ENCODE measurements at regions not wholly inside any gene's neighbourhood (a gene's known extent, or its start where the extent isn't known, plus 50 kb on each side); places are given as distances from the start of the nearest gene placed in this dataset.

GRCh38 chr9:108078375-108078774 lies 588.8 kb upstream of the KLF4 start:
- H3K9me3 ChIP-seq (replicated peaks; ENCODE audit: low read length), result no peaks in the 10 kb centered on the region
- H3K9ac ChIP-seq (ENCODE audit: low read depth, low read length), result no peak overlapping the region
- H3K27me3 ChIP-seq (ENCODE audit: control insufficient read depth, insufficient read depth, low read length), result no peaks in the 10 kb centered on the region
- H3K4me1 ChIP-seq (ENCODE audit: control insufficient read depth, insufficient read depth, low read length), result no peaks in the 10 kb centered on the region
- H3K4me2 ChIP-seq (ENCODE audit: low read length), result no peak overlapping the region
- H3K4me3 ChIP-seq (ENCODE audit: low read length), result no peak overlapping the region
- no peaks in the 10 kb centered on the region for H3K36me3 ChIP-seq (ENCODE audit: insufficient read depth, low read length)

GRCh38 chr9:108077556-108077955 lies 588.0 kb upstream of the KLF4 start:
- no peaks in the 10 kb centered on the region for H3K36me3 ChIP-seq (ENCODE audit: insufficient read depth, low read length)
- H3K9me3 ChIP-seq (replicated peaks; ENCODE audit: low read length), result no peaks in the 10 kb centered on the region
- H3K9ac ChIP-seq (ENCODE audit: low read depth, low read length), result no peak overlapping the region
- H3K4me1 ChIP-seq (ENCODE audit: control insufficient read depth, insufficient read depth, low read length), result no peaks in the 10 kb centered on the region
- H3K4me2 ChIP-seq (ENCODE audit: low read length), result no peak overlapping the region
- no peak overlapping the region for H3K4me3 ChIP-seq (ENCODE audit: low read length)
- no peaks in the 10 kb centered on the region for H3K27me3 ChIP-seq (ENCODE audit: control insufficient read depth, insufficient read depth, low read length)

DNA sequence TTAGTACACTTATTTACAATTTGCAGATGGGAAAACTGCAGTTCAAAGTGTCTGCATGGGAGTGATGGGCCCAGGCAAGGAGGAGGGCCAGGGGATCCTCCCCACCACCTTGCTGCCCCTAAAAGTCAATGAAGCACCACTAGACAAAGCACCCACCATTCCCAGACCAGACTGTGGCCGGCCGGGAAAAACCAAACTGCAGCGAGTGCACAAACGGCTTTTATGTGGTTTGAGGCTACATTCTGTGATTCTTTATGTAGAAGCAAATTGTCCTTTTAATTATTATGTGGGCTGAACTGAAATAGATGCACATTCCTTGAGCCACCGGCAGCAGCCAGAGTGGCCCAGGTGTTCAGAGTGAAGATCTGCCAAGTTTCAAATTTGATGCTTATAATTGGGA lies 585.3 kb upstream of the KLF4 start:
- no peaks in the 10 kb centered on the region for H3K36me3 ChIP-seq (ENCODE audit: insufficient read depth, low read length)

GRCh38 chr9:108073823-108074222 lies 584.3 kb upstream of the KLF4 start:
- Histone ChIP-seq H3K36me3 (ENCODE audit: insufficient read depth, low read length) (no peaks in the 10 kb centered on the region), H3K4me2 (ENCODE audit: low read length) (no peak overlapping the region), H3K27me3 (ENCODE audit: control insufficient read depth, insufficient read depth, low read length) (no peaks in the 10 kb centered on the region), H3K4me1 (ENCODE audit: control insufficient read depth, insufficient read depth, low read length) (no peaks in the 10 kb centered on the region), H3K9ac (ENCODE audit: low read depth, low read length) (no peak overlapping the region), H3K4me3 (ENCODE audit: low read length) (no peak overlapping the region), H3K9me3 (replicated peaks; ENCODE audit: low read length) (no peaks in the 10 kb centered on the region)

More for the DNA sequence above, 585.3 kb upstream of the KLF4 start:
- no peaks in the 10 kb centered on the region for H3K9me3 ChIP-seq (replicated peaks; ENCODE audit: low read length)
- no peak overlapping the region for H3K4me3 ChIP-seq (ENCODE audit: low read length)
- no peaks in the 10 kb centered on the region for H3K27me3 ChIP-seq (ENCODE audit: control insufficient read depth, insufficient read depth, low read length)
- H3K4me1 ChIP-seq (ENCODE audit: control insufficient read depth, insufficient read depth, low read length), result no peaks in the 10 kb centered on the region
- H3K4me2 ChIP-seq (ENCODE audit: low read length), result no peak overlapping the region
- no peak overlapping the region for H3K9ac ChIP-seq (ENCODE audit: low read depth, low read length)

GRCh38 chr9:108072740-108073139 lies 583.2 kb upstream of the KLF4 start:
- no peaks in the 10 kb centered on the region for H3K9me3 ChIP-seq (replicated peaks; ENCODE audit: low read length)
- H3K4me1 ChIP-seq (ENCODE audit: control insufficient read depth, insufficient read depth, low read length), result no peaks in the 10 kb centered on the region
- no peaks in the 10 kb centered on the region for H3K27me3 ChIP-seq (ENCODE audit: control insufficient read depth, insufficient read depth, low read length)
- H3K4me2 ChIP-seq (ENCODE audit: low read length), result no peak overlapping the region
- H3K36me3 ChIP-seq (ENCODE audit: insufficient read depth, low read length), result no peaks in the 10 kb centered on the region
- no peak overlapping the region for H3K9ac ChIP-seq (ENCODE audit: low read depth, low read length)
- no peak overlapping the region for H3K4me3 ChIP-seq (ENCODE audit: low read length)

- Histone ChIP-seq H3K9me3 (replicated peaks; ENCODE audit: low read length) (no peaks in the 10 kb centered on the region), H3K4me3 (ENCODE audit: low read length) (no peak overlapping the region), H3K27me3 (ENCODE audit: control insufficient read depth, insufficient read depth, low read length) (no peaks in the 10 kb centered on the region), H3K36me3 (ENCODE audit: insufficient read depth, low read length) (no peaks in the 10 kb centered on the region), H3K9ac (ENCODE audit: low read depth, low read length) (no peak overlapping the region), H3K4me2 (ENCODE audit: low read length) (no peak overlapping the region), H3K4me1 (ENCODE audit: control insufficient read depth, insufficient read depth, low read length) (no peaks in the 10 kb centered on the region)
Observed at GRCh38 chr9:108070861-108071260, 581.3 kb upstream of the KLF4 start.

- Histone ChIP-seq H3K27me3 (ENCODE audit: control insufficient read depth, insufficient read depth, low read length) (no peaks in the 10 kb centered on the region), H3K9ac (ENCODE audit: low read depth, low read length) (no peak overlapping the region), H3K36me3 (ENCODE audit: insufficient read depth, low read length) (no peaks in the 10 kb centered on the region), H3K4me3 (ENCODE audit: low read length) (no peak overlapping the region), H3K4me2 (ENCODE audit: low read length) (no peak overlapping the region), H3K4me1 (ENCODE audit: control insufficient read depth, insufficient read depth, low read length) (no peaks in the 10 kb centered on the region), H3K9me3 (replicated peaks; ENCODE audit: low read length) (no peaks in the 10 kb centered on the region)
Observed at GRCh38 chr9:108069991-108070390, 580.4 kb upstream of the KLF4 start.

GRCh38 chr9:108062680-108063079 lies 573.1 kb upstream of the KLF4 start:
- Histone ChIP-seq H3K4me2 (ENCODE audit: low read length) (no peak overlapping the region), H3K9ac (ENCODE audit: low read depth, low read length) (no peak overlapping the region), H3K4me3 (ENCODE audit: low read length) (no peak overlapping the region), H3K36me3 (ENCODE audit: insufficient read depth, low read length) (no peaks in the 10 kb centered on the region), H3K4me1 (ENCODE audit: control insufficient read depth, insufficient read depth, low read length) (peaks cover 7% of the 10 kb centered on the region), H3K9me3 (replicated peaks; ENCODE audit: low read length) (no peaks in the 10 kb centered on the region), H3K27me3 (ENCODE audit: control insufficient read depth, insufficient read depth, low read length) (no peaks in the 10 kb centered on the region)

DNA sequence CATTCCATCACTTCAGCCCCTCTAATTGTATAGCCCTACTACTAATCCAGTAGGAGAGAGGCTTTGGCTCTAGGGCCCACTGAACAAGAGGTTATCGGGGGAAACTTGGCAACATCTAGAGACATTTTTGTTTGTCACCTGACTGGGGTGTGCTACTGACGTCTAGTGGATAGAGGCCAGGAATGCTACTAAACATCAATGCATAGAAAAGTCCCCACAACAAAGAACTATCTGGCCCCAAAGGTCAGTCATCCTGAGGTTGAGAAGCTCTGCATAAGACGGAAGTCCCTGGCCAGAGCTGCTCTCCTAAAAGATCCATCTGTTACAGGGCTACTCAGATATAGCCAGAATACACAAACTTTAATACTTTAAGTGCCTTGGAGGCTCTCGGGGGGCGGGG lies 570.6 kb upstream of the KLF4 start:
- H3K27me3 ChIP-seq (ENCODE audit: control insufficient read depth, insufficient read depth, low read length), result no peaks in the 10 kb centered on the region
- H3K4me2 ChIP-seq (ENCODE audit: low read length), result no peak overlapping the region
- H3K36me3 ChIP-seq (ENCODE audit: insufficient read depth, low read length), result no peaks in the 10 kb centered on the region
- H3K4me1 ChIP-seq (ENCODE audit: control insufficient read depth, insufficient read depth, low read length), result peaks cover 28% of the 10 kb centered on the region
- no peak overlapping the region for H3K4me3 ChIP-seq (ENCODE audit: low read length)
- no peaks in the 10 kb centered on the region for H3K9me3 ChIP-seq (replicated peaks; ENCODE audit: low read length)
- H3K9ac ChIP-seq (ENCODE audit: low read depth, low read length), result no peak overlapping the region

DNA sequence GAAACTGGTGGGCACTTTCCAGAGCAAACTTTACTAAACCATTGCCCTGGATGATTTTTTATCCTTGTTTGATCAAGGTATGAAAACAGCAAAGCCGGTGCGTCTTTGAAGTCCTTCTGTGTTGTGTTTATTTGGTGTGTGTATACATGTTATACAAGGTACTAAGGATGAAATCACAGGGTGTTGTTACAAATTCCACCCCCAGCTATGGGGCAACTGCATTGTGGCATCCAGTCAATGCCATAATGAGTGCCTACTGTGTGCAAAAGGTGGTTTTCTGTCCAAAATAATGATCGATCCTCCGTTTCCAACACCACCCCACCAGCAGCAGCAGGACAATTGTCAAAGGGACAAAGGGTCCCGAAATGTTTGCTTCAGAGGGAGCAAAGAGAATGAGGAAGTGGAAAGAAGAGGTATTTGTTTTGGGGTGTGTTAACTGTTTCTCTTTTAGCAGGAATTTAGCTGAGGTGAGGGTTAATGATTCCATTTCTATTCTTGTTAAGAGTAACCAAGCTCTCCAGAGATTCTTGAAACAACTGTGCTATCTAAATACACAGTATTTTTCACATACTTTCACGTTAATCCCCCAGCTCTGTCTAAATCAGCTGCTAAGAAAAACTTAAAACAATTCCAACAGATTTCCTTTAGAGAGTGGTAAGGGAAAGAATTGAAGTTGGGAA lies 568.7 kb upstream of the KLF4 start:
- no peaks in the 10 kb centered on the region for H3K9me3 ChIP-seq (replicated peaks; ENCODE audit: low read length)
- H3K4me2 ChIP-seq (ENCODE audit: low read length), result no peak overlapping the region
- no peak overlapping the region for H3K4me3 ChIP-seq (ENCODE audit: low read length)
- no peaks in the 10 kb centered on the region for H3K36me3 ChIP-seq (ENCODE audit: insufficient read depth, low read length)
- H3K27me3 ChIP-seq (ENCODE audit: control insufficient read depth, insufficient read depth, low read length), result no peaks in the 10 kb centered on the region
- peaks cover 44% of the 10 kb centered on the region for H3K4me1 ChIP-seq (ENCODE audit: control insufficient read depth, insufficient read depth, low read length)
- H3K9ac ChIP-seq (ENCODE audit: low read depth, low read length), result peak overlapping the region; percentile 30

- Histone ChIP-seq H3K4me1 (ENCODE audit: control insufficient read depth, insufficient read depth, low read length) (peaks cover 51% of the 10 kb centered on the region), H3K36me3 (ENCODE audit: insufficient read depth, low read length) (no peaks in the 10 kb centered on the region), H3K9me3 (replicated peaks; ENCODE audit: low read length) (no peaks in the 10 kb centered on the region), H3K9ac (ENCODE audit: low read depth, low read length) (peak overlapping the region; percentile 70), H3K4me3 (ENCODE audit: low read length) (peak overlapping the region; percentile 20), H3K4me2 (ENCODE audit: low read length) (peak overlapping the region; percentile 72), H3K27me3 (ENCODE audit: control insufficient read depth, insufficient read depth, low read length) (no peaks in the 10 kb centered on the region)
Observed at GRCh38 chr9:108057421-108058134, 568.0 kb upstream of the KLF4 start.
